CD14-positive monocyte (primary cell): ENCODE measurements at regions not wholly inside any gene's neighbourhood (a gene's known extent, or its start where the extent isn't known, plus 50 kb on each side); places are given as distances from the start of the nearest gene placed in this dataset.

Experiments
- DNase-seq, 3 donors: peaks; one replicate each; pipeline ENCODE4 v3.0.0-alpha.2; 2011 to 2022
- H2AFZ ChIP-seq: 2 replicates; pipeline ENCODE4 v1.6.0; 2012; ENCODE audit warnings: mild to moderate bottlenecking, low read depth, low read length, inconsistent platforms; ENCODE audit not compliant: insufficient read depth, poor library complexity, severe bottlenecking
- H3K27ac ChIP-seq, 2 donors: 1 replicate in 1 of 2; 2 replicates in 1 of 2; pipeline ENCODE4 v1.5.1; 2012 to 2013; ENCODE audit warnings: low read length in 2 of 2, control low read depth in 1 of 2, inconsistent platforms in 1 of 2, low read depth in 1 of 2, mild to moderate bottlenecking in 1 of 2
- H3K27me3 ChIP-seq, 2 donors: one replicate each; pipeline versions ENCODE4 v1.6.0 to v1.6.1; 2011 to 2013; ENCODE audit warnings: low read length in 2 of 2; ENCODE audit not compliant: control insufficient read depth in 2 of 2, insufficient read depth in 2 of 2
- H3K36me3 ChIP-seq, 2 donors: replicated peaks in 1 of 2; 1 replicate in 1 of 2; 2 replicates in 1 of 2; pipeline versions ENCODE4 v1.5.1 to v1.6.1; 2012 to 2013; ENCODE audit warnings: low read length in 2 of 2, control low read depth in 1 of 2, inconsistent platforms in 1 of 2, mild to moderate bottlenecking in 1 of 2; ENCODE audit not compliant: insufficient read depth in 2 of 2, control insufficient read depth in 1 of 2
- H3K4me1 ChIP-seq, 2 donors: 1 replicate in 1 of 2; 2 replicates in 1 of 2; pipeline versions ENCODE4 v1.5.1 to v1.6.1; 2012 to 2013; ENCODE audit warnings: low read length in 2 of 2, control low read depth in 1 of 2, inconsistent platforms in 1 of 2, mild to moderate bottlenecking in 1 of 2, moderate library complexity in 1 of 2; ENCODE audit not compliant: insufficient read depth in 2 of 2, control insufficient read depth in 1 of 2
- H3K4me2 ChIP-seq: replicated peaks from 2 replicates; pipeline ENCODE3; 2012; ENCODE audit warnings: low read length, moderate library complexity, mild to moderate bottlenecking; ENCODE audit not compliant: poor library complexity, severe bottlenecking; ENCODE audit errors: extremely low read depth
- H3K4me3 ChIP-seq, 3 experiments: fragments of 200-600 bp in 1 of 3; sonication (generic) in 1 of 3; replicated peaks in 1 of 3; 1 replicate in 2 of 3; 2 replicates in 1 of 3; pipeline ENCODE4 v1.5.1; 2011 to 2013; ENCODE audit warnings: low read length in 3 of 3, mild to moderate bottlenecking in 3 of 3, control low read depth in 2 of 3, low read depth in 2 of 3, inconsistent platforms in 1 of 3, moderate library complexity in 1 of 3
- H3K79me2 ChIP-seq: 2 replicates; pipeline ENCODE4 v1.6.0; 2012; ENCODE audit warnings: mild to moderate bottlenecking, control low read depth, inconsistent platforms, low read length, moderate library complexity; ENCODE audit not compliant: insufficient read depth
- H3K9ac ChIP-seq: 2 replicates; pipeline ENCODE4 v1.6.0; 2017; ENCODE audit warnings: low read length, mild to moderate bottlenecking; ENCODE audit not compliant: insufficient read depth, poor library complexity, severe bottlenecking
- H3K9me3 ChIP-seq, 2 donors: replicated peaks in 1 of 2; 1 replicate in 1 of 2; 2 replicates in 1 of 2; pipeline versions ENCODE4 v1.5.1 to v1.6.1; 2012 to 2013; ENCODE audit warnings: low read length in 2 of 2, control low read depth in 1 of 2; ENCODE audit not compliant: control insufficient read depth in 1 of 2, insufficient read depth in 1 of 2
- H4K20me1 ChIP-seq: 2 replicates; pipeline ENCODE4 v1.6.0; 2012; ENCODE audit warnings: mild to moderate bottlenecking, low read length, control low read depth, moderate library complexity; ENCODE audit not compliant: insufficient read depth
- H3K27ac Mint-ChIP-seq, 7 donors: one replicate each; pipeline ENCODE4 v1.8.0; 2020; ENCODE audit warnings: mild to moderate bottlenecking in 7 of 7, mixed read lengths in 7 of 7, moderate library complexity in 6 of 7, inconsistent platforms in 2 of 7
- H3K27me3 Mint-ChIP-seq, 3 donors: one replicate each; pipeline ENCODE4 v1.8.0; 2021 to 2022; ENCODE audit warnings: low read depth in 3 of 3, mild to moderate bottlenecking in 3 of 3, mixed read lengths in 3 of 3, moderate library complexity in 3 of 3, inconsistent platforms in 1 of 3
- H3K36me3 Mint-ChIP-seq, 2 donors: one replicate each; pipeline ENCODE4 v1.8.0; 2020; ENCODE audit warnings: mixed read lengths in 2 of 2, inconsistent platforms in 1 of 2, mild to moderate bottlenecking in 1 of 2
- H3K4me1 Mint-ChIP-seq: one replicate; pipeline ENCODE4 v1.8.0; 2020; ENCODE audit warnings: mild to moderate bottlenecking, mixed read lengths
- H3K4me3 Mint-ChIP-seq, 2 donors: one replicate each; pipeline ENCODE4 v1.8.0; 2020; ENCODE audit warnings: mild to moderate bottlenecking in 2 of 2, mixed read lengths in 2 of 2, moderate library complexity in 1 of 2
- H3K9me3 Mint-ChIP-seq, 7 donors: one replicate each; pipeline ENCODE4 v1.8.0; 2020 to 2022; ENCODE audit warnings: mixed read lengths in 7 of 7, mild to moderate bottlenecking in 6 of 7, moderate library complexity in 6 of 7, inconsistent platforms in 2 of 7
- WGBS: methylation state at CpG from one replicate; pipeline ENCODE4 v1.1.5; 2013; ENCODE audit warnings: missing lambda C conversion rate; ENCODE audit not compliant: insufficient coverage; 5-methylcytosine and 5-hydroxymethylcytosine counted together
- intact Hi-C, 2 donors: fragments of 100-400 bp; cut with micrococcal nuclease; formaldehyde crosslinking; loops; one replicate each; pipeline versions ENCODE4 v1.15.0 to v1.15.1; 2023
- TF ChIP-seq, protein P1 (sequence below): fragments of 200-600 bp; IDR thresholded peaks from one replicate; pipeline ENCODE4 v1.8.0; 2022; ENCODE audit warnings: antibody characterized with exemption, mild to moderate bottlenecking

- H3K4me2 ChIP-seq: no peak overlapping the region
- no peaks in the 10 kb centered on the region for H3K27me3 ChIP-seq
- Mint-ChIP-seq H3K27me3 (peaks cover 0 to 19% (median 5%) of the 10 kb centered on the region in 3 donors), H3K4me1 (no peaks in the 10 kb centered on the region), H3K27ac (no peak overlapping the region), H3K36me3 (no peaks in the 10 kb centered on the region), H3K4me3 (no peak overlapping the region), H3K9me3 (peaks cover 0 to 2% (median 0%) of the 10 kb centered on the region in 7 donors)
- intact Hi-C loops: no loop called here
- TF ChIP-seq, protein P1, sequence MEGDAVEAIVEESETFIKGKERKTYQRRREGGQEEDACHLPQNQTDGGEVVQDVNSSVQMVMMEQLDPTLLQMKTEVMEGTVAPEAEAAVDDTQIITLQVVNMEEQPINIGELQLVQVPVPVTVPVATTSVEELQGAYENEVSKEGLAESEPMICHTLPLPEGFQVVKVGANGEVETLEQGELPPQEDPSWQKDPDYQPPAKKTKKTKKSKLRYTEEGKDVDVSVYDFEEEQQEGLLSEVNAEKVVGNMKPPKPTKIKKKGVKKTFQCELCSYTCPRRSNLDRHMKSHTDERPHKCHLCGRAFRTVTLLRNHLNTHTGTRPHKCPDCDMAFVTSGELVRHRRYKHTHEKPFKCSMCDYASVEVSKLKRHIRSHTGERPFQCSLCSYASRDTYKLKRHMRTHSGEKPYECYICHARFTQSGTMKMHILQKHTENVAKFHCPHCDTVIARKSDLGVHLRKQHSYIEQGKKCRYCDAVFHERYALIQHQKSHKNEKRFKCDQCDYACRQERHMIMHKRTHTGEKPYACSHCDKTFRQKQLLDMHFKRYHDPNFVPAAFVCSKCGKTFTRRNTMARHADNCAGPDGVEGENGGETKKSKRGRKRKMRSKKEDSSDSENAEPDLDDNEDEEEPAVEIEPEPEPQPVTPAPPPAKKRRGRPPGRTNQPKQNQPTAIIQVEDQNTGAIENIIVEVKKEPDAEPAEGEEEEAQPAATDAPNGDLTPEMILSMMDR: no peak
- H3K4me1 ChIP-seq: no peaks in the 10 kb centered on the region
- no peaks in the 10 kb centered on the region for H3K36me3 ChIP-seq
- no peak overlapping the region for H3K9ac ChIP-seq
- no peak overlapping the region for H2AFZ ChIP-seq
- no peak overlapping the region for H3K4me3 ChIP-seq
- no peak overlapping the region for H3K27ac ChIP-seq
- H3K9me3 ChIP-seq: no peaks in the 10 kb centered on the region
- 100% methylated on average over 2 of the region's 3 CpGs for WGBS
- H3K79me2 ChIP-seq: no peaks in the 10 kb centered on the region
- no peak for DNase-seq
- H4K20me1 ChIP-seq: no peaks in the 10 kb centered on the region
Measured at GRCh38 chr20:9955646-9956045, 79.1 kb upstream of the ANKEF1 start.

- no peaks in the 10 kb centered on the region for H3K36me3 Mint-ChIP-seq
- no CpG with 5 or more reads among the region's 1 CpG for WGBS
- no peak overlapping the region for H3K27ac Mint-ChIP-seq
- Histone ChIP-seq H3K9me3 (no peaks in the 10 kb centered on the region), H3K4me2 (no peak overlapping the region), H3K27ac (no peak overlapping the region), H3K79me2 (no peaks in the 10 kb centered on the region), H3K27me3 (peaks cover 0 to 3% of the 10 kb centered on the region in 2 donors), H3K4me3 (no peak overlapping the region), H4K20me1 (no peaks in the 10 kb centered on the region), H2AFZ (no peak overlapping the region), H3K9ac (no peak overlapping the region), H3K4me1 (no peaks in the 10 kb centered on the region), H3K36me3 (no peaks in the 10 kb centered on the region)
- H3K4me1 Mint-ChIP-seq: no peaks in the 10 kb centered on the region
- H3K4me3 Mint-ChIP-seq: no peak overlapping the region
- no peak for DNase-seq
- intact Hi-C loops: no loop called here
- H3K27me3 Mint-ChIP-seq: peaks cover 2 to 9% (median 5%) of the 10 kb centered on the region in 3 donors
- TF ChIP-seq, protein P1: no peak
- peaks cover 0 to 4% (median 0%) of the 10 kb centered on the region in 7 donors for H3K9me3 Mint-ChIP-seq
Measured at GRCh38 chr20:9949563-9949962, 85.2 kb upstream of the ANKEF1 start.
